DMS 273 (cell line): ENCODE measurements at regions not wholly inside any gene's neighbourhood (a gene's known extent, or its start where the extent isn't known, plus 50 kb on each side); places are given as distances from the start of the nearest gene placed in this dataset.
A peak's percentile ranks its signal among the peaks of the same experiment; 100 is the strongest.
"Not testable (repeated sequence)": the region's sequence is repeated elsewhere in the genome, so short reads cannot be mapped to it uniquely, and the experiment has no call there.

Experiments used
- DNase-seq: peaks from one replicate; lab custom pipeline; 2025; ENCODE audit not compliant: unreplicated experiment; lab: John Stamatoyannopoulos, UW

DNA sequence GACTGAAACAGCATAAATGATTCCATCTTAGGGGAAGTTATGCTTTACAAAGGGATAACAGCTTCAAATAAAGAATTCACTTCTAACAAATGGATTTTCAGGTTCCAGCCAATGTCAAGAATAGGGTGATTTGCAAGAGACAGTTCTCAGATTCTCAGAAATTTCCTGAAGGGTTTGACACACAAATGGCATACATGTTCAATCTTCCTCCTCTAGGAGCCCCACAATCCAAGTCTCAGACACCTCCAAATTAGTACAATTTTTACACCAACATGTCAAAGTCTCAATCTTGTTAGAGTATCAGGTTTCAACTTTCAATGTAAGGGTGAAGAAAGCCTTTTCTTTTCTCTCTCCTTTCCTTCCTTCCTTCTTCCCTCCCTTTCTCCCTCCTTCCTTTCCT lies 996.6 kb downstream of the TLE1 start:
- no peak for DNase-seq

DNA sequence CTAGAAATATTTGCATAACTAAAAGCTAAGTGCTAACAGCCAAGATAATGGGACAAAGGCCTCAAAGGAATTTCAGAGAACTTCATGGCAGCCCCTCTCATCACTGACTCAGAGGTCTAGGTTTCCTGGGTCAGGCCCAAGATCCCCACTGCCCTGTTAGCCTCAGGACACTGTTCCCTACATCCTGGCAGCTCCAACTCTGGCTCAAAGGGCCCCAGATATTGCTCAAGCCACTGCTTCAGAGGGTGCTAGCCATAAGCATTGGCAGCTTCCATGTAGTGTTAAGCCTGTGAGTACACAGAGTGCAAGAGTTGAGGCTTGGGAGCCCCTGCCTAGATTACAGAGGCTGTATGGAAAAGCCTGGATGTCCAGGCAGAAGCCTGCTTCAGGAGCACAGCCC lies 998.1 kb downstream of the TLE1 start:
- DNase-seq = no peak

DNA sequence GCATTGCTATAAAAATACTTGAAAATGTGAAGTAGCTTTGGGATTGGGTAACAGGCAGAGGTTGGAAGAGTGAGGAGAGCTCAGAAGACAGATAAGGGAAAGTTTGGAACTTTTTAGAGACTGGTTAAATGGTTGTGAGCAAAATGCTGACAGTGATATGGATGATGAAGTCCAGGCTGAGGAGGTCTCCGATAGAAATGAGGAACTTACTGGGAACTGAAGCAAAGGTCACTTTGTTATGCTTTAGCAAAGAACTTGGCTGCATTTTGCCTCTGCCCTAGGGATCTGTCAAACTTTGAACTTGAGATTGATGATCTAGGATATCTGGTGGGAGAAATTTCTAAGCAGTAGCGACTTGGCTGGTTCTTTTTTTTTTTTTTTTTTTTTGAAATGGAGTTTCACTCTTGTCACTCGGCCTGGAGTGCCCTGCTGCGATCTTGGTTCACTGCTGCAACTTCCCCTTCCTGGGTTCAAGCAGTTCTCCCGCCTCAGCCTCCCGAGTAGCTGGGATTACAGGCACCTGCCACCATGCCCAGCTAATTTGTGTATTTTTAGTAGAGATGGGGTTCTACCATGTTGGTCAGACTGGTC lies 998.9 kb downstream of the TLE1 start:
- no peak for DNase-seq

DNA sequence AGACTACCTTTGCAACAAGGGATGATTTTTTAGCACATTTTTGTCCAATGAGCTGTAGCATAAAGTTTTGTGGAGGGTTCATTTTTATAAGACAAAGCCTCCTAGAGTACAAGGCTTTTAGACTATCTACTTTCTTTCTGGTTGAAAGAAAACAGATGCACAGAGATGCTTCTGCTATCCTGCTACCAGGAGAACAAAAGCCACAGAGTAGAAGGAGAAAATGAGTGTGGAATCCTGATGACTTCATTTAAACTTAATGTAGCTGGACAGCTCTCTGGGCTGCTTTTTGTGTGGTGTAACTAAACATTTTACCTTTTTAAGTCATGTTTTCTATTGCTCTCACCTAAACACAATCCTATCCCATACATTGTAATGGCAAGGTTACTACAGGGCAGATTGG lies 1009.4 kb downstream of the TLE1 start:
- no peak for DNase-seq

DNA sequence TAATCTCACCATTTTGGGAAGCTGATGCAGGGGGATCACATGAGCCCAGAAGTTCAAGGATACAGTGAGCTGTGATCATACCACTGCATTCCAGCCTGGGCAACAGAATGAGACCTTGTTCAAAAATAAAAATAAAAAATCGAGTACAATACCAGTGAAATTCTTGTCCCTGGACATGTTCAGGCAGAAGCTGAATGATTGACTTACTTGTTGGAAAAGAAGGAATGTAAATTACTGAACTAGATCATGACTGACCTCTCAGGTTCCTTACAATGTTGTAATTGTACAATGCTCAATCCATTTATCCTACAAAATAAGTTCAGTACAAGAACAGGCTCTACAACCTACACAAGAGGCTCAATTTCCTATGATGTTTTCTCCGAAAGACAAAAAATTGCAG lies 1010.4 kb downstream of the TLE1 start:
- DNase-seq = no peak

DNA sequence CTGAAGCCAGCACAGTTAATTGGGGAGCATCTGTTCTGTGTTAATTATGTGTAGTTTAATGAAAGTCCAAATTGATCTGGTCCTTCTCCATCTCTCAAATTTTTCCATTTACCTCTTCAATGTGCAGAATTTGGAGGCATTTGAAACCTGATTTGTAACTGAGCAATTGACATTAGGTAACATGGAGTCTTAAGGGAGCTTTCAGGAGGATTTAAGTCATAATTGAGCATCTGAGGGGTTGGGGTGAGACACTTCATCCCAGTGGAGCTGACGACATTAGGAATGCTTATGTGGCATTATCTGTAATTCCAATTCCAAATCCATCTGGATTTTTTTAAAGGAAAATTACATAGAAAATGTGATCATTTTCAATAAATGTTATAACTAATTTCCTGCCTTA lies 1015.9 kb downstream of the TLE1 start:
- DNase-seq = no peak

DNA sequence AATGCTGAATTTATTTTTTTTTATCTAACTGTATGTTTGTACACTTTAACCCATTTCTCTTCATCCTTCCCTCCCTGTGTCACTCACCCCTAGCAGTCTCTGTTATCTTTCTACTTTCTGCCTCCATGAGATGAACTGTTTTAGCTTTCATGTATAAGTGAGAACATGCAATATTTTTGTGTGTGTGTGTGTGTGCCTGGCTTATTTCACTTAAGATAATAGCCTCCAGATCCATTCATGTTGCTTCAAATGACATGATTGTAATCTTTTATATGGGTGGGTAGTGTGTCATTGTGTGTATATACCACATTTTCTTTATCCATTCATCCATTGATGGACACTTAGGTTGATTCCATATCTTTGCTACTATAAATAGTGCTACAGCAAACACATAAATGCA lies 1023.9 kb downstream of the TLE1 start:
- no peak for DNase-seq

DNA sequence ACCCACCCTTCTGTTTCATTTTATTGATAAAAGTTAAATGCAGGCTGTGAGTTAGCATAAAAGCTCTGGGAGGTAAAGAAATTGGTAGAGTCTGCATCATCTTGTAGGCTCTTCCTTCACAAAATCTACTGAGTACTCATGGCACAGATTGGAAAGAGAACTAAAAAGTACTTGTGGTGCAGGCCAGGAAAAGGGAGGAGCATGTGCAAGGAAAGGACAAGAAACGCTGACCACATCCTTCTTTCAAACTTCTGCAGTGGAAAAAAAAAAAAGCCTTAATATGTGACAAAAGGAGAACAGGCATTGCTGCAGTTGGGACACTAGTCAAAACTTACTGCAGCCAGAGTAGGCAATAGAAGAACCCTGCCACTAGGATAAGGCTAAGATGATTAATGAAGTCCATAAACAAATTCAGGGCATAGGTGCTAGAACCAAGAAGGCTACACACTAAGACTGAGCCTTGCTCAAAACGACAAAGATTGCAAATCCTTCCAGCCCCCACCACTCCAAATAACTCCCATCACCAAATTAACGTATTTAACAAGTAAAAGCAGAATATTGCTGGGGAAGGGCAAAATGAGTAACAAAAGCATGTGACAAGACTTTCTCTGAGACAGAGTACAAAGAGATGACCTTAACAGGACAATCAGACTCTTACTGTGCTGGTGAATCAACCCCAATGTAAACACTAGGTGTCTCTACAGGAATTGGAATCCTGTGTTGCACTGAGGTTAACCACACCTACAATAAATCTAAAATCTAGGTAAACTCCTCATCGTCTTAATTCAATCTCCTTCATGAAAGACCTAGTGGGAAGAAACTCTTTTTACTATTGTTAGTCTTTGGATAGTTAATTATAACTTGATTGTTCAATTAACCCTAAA lies 1024.8 kb downstream of the TLE1 start:
- DNase-seq = peak; percentile 14

DNA sequence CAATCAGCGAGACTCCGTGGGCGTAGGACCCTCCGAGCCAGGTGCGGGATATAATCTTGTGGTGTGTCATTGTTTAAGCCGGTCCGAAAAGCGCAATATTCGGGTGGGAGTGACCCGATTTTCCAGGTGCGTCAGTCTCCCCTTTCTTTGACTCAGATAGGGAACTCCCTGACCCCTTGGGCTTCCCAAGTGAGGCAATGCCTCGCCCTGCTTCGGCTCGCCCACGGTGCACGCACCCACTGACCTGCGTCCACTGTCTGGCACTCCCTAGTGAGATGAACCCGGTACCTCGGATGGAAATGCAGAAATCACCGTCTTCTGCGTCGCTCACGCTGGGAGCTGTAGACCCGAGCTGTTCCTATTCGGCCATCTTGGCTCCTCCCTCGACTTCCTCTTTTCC lies 1029.6 kb downstream of the TLE1 start:
- not testable (repeated sequence) for DNase-seq

DNA sequence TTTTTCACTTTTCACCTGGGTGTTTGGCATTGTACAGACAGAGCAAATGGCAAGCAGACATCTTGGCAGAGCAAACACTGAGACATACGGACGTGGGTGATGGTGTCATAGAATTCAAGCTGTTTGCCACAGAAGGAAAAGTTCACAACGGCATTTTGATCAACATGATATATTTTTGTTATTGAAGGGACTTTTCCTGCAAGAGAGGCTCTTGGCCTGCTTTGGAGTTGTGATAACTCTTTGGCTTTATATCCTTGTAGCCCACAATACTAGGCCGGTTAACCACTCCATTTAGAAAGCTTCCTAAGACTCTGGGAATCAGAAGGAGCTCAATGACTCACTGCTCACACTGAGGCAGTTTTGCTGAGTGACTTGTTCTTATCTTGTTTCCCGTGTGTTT lies 1038.3 kb downstream of the TLE1 start:
- DNase-seq = peak; percentile 62

DNA sequence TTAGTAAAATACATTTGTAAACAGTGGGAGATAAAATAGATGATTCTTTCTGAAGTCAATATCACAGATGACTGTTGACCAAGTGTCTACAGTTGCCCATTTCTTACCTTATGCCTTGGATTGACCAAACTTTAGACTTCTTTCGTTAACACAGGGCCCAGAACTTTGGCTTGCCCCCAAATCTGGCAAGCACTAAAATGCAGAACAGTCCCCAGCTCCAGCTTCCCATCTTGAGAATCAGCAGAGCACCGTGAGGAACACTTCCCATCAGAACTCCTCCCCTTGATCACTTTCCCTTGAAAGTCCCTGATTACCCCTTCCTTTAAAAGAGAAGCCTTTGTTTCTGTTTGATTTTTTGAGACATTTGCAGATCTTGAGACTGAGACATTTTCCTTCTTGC lies 1039.9 kb downstream of the TLE1 start:
- no peak for DNase-seq

DNA sequence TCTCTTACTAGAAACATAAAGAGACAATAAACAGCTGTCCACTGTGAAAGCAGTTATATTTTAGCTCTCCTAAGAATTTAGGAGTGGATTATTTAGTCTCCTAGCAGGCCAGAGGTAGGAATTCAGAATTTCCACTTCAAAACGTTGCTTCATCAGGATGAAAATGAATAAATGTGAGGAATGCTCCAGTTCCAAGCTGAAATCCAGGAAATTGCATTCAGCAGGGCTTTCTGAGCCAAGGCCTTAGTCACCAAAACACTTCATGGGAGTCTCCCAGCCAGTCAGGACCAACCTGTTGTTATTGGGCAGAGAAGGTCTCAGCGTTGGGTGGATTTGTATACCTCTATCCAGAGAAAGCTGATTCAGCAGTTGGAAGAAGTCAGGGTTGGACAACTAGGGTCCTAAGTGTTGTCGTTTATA lies 1040.3 kb downstream of the TLE1 start:
- DNase-seq = no peak

DNA sequence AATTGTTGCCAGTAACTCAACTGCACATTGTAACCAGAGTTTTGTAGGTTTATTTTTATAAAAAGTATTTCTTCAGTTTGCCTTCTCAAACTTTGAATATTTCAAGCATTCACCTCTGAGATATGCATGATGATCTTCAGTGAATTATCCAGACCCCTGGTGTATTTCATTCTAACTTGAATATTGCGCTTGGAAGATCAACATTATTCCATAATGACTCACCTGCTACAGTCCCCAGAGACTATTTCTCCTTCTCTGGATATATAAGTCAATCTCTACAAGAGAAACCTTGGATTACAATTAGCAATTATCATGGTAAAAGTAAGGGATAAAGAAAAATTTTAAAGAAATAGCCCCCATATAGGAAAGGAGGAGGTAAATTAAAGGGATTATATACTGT lies 1041.0 kb downstream of the TLE1 start:
- DNase-seq = no peak

DNA sequence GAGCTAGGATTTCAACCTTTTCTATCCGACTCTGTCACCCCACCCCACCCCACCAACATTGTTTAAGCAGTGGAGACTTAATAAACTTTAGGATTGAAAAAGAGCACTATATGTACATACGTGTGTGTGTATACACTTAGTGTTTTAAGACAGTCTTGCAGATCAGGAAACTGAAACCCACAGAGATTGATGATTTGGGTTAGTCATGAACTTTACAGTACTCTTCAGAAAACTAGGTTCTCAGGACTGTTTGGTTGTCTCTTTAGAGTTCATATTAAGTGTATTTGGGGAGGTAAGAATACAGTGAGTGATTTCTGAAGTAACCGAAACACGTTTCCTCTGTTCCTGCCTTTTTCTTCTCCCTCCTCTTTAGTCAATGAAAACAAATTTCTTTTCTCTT lies 1043.1 kb downstream of the TLE1 start:
- no peak for DNase-seq

DNA sequence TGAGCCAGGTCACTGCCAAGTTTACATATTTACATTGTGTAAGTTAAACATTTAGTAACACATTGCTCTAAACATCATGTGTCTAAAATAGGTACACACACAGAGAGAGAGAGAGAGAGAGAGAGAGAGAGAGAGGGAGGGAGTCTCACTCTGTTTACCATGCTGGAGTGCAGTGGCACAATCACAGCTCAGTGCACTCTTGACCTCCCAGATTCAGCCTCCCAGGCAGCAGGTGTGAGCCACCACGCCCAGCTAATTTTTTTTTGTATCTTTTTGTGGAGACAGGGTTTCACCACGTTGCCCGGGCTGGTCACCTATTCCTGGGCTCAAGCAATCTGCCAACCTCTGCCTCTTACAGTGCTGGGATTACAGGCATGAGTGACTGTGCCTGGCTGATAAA lies 1045.3 kb downstream of the TLE1 start:
- DNase-seq = no peak

DNA sequence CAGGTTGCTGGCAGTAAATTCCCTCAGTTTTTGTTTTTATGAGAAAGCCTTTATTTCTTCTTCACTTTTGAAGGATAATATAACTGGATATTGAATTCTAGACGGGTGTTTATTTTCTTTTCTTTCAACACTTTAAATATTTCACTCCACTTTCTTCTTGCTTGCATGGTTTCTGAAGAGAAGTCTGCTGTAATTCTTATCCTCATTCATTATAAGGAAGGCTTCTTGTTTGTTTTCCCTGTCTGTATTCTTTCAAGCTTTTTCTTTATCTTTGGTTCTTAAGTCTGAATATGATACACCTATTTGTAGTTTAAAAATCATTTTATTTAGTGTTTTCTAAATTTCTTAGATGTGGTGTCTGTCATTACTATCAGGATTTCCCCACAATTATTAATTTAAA lies 1054.3 kb downstream of the TLE1 start:
- no peak for DNase-seq

DNA sequence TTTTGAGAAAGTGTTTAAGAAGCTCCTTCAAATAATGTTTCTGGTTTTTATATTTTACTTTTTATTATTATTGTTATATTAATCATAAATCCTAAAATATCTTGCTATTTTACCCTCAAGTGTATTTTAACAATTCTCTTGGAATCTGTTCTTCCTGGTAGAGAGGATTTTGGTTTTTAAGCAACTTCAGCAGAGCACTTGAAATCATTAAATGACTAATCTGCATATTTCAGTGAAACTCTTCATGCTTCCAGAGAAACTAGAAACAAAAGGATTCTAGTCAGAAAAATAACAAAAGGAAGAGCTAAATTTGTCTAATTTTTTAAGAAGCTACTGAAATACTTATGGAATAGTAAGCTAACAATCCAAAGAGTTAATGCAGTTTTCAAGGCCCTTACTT lies 1057.3 kb downstream of the TLE1 start:
- no peak for DNase-seq

DNA sequence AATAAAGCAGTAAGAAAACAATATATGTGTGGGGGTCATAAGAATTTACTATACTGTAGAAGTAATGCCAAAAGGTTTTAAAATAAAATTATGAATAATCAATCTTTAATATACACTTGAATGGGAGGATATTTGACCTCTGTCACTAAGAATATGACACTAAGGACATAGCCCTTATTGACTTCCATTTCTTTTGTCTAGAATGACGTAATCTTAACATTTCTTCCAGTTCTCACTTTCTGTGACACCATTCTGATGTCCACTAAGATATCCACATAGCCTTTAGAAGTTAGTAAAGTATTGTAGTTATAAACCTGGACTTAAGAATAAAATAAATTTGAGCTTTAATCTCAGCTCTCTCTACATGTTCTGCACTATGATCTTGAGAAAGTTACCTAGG lies 1050.7 kb downstream of the TLE4 start:
- DNase-seq = no peak

DNA sequence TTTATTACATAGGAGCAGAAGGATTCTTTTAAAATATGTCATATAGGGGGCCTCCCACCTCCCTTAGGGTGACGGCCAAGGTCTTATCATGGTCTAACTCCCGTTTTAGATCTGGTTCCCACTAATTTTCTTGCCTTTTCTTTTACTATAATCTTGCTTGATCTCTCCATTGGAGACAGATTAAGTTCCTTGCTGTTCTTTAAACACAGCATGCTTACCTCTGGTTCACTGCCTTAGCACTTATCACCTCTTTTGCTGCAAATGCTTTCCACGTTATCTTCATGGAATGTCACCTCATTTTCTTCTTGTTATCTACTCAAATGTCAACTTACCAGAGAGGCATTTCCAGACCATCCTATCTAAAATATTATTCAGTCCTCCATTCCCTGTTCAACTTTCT lies 1047.6 kb downstream of the TLE4 start:
- no peak for DNase-seq

DNA sequence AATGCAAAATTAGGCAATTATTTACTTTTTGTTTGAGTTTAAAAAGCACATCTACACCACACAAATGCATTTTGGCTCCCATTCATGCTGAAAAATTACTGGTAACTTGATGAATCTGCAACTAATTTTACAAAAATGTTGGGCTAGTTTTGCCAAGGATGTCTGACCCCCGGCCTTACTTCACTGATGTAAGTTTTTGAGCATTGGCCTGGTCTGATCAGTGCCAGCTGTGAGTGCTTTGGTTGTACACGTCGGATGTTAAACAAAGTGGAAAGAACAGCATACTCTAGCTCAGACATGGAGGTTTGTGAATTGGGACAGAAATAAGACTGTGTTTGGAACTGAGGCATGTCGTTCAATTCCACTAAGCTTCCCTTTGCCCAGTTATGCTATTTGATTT lies 1044.2 kb downstream of the TLE4 start:
- DNase-seq = no peak

DNA sequence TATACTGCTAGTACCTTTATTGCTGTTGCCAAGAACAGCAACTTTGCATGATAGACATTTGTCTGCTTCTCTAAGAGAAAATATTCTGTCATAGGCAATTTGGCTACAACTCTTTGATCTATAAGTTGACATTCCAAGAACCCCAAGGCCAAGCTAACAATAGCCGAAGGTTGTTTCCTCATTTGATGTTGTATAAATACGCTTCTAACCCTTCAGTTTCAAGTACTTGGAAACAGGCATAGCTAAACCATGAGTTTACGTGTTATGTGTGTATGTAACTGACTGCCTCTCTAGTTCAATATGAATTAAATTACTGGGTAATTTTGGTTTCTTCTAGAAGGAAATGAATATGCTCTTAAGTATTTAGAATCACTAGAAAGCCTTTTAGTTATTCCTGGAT lies 1034.0 kb downstream of the TLE4 start:
- no peak for DNase-seq

DNA sequence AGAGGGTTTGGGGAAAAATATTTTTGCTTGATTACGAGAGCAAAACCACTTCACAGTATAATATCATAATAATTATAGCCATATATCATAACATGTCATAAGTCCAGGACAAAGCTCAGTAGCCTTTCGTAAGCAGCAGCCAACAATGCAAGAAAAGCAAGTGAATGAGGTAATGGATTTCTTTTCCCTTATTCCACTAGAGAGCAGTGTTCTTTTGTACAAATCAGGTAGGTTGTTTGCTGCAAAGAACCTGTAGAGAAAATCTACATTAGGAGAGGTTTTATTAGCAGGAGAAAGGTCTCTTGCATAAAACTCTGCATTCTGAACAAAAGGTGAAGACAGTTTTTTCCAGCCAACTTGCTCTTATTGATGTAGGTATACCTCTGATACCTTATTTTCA lies 1033.4 kb downstream of the TLE4 start:
- peak; percentile 58 for DNase-seq

DNA sequence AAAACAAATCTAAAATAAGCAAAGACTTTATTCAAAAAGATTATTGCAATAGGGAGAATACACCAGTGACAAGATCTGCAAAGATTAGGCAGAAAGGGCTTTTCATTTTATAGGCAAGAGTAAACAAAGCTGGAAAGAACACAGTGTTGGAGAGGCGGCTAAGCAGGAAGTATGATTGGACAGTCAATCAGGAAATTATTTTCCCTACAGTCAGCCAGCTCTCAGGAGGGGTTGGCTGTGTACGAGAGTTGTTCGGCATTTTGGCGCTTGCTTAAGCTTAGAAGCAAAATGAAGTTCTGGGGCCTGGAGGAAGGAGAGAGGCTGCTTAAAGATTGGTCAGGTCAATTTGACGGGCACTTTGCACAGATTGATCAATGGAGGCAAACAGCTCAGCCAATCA lies 1030.5 kb downstream of the TLE4 start:
- no peak for DNase-seq
